ENCODE measurements at regions not wholly inside any gene's neighbourhood (a gene's known extent, or its start where the extent isn't known, plus 50 kb on each side); places are given as distances from the start of the nearest gene placed in this dataset.

GRCh38 chr15:99921101-99921500, 187.9 kb upstream of the LYSMD4 start:
- DNase-seq (ENCODE audit: low read depth in 2 of 2) = peak in 1 of 2 experiments; percentile 2

GRCh38 chr15:99918072-99918471, 184.8 kb upstream of the LYSMD4 start:
- DNase-seq (ENCODE audit: low read depth in 2 of 2) = no peak

- DNase-seq (ENCODE audit: low read depth in 2 of 2) = no peak
Measured at GRCh38 chr15:99917252-99917651, 184.0 kb upstream of the LYSMD4 start.

GRCh38 chr15:99916668-99917223, 183.5 kb upstream of the LYSMD4 start:
- no peak for DNase-seq (ENCODE audit: low read depth in 2 of 2)

- DNase-seq (ENCODE audit: low read depth in 2 of 2) = no peak
Measured at GRCh38 chr15:99914723-99915122, 181.5 kb upstream of the LYSMD4 start.

GRCh38 chr15:99911816-99912215, 178.6 kb upstream of the LYSMD4 start:
- DNase-seq (ENCODE audit: low read depth in 2 of 2) = no peak

- DNase-seq (ENCODE audit: low read depth in 2 of 2) = no peak
Measured at GRCh38 chr15:99909592-99910295, 176.5 kb upstream of the LYSMD4 start.

- DNase-seq (ENCODE audit: low read depth in 2 of 2) = no peak
Measured at GRCh38 chr15:99907698-99908097, 174.5 kb upstream of the LYSMD4 start.

GRCh38 chr15:99906793-99907192, 173.6 kb upstream of the LYSMD4 start:
- DNase-seq (ENCODE audit: low read depth in 2 of 2) = no peak

- DNase-seq (ENCODE audit: low read depth in 2 of 2) = no peak
Measured at GRCh38 chr15:99906311-99906710, 173.1 kb upstream of the LYSMD4 start.

GRCh38 chr15:99902248-99902928, 169.2 kb upstream of the LYSMD4 start:
- DNase-seq (ENCODE audit: low read depth in 2 of 2) = no peak

GRCh38 chr15:99895956-99896311, 162.7 kb upstream of the LYSMD4 start:
- DNase-seq (ENCODE audit: low read depth in 2 of 2) = no peak

- no peak for DNase-seq (ENCODE audit: low read depth in 2 of 2)
Measured at GRCh38 chr15:99895189-99895955, 162.1 kb upstream of the LYSMD4 start.

- no peak for DNase-seq (ENCODE audit: low read depth in 2 of 2)
Measured at GRCh38 chr15:99878835-99879234, 145.6 kb upstream of the LYSMD4 start.

GRCh38 chr15:99873451-99873850, 140.2 kb upstream of the LYSMD4 start:
- DNase-seq (ENCODE audit: low read depth in 2 of 2) = no peak

- no peak for DNase-seq (ENCODE audit: low read depth in 2 of 2)
Measured at GRCh38 chr15:99863550-99864198, 130.4 kb upstream of the LYSMD4 start.

GRCh38 chr15:99857836-99858235, 124.6 kb upstream of the LYSMD4 start:
- DNase-seq (ENCODE audit: low read depth in 2 of 2) = no peak

GRCh38 chr15:99850517-99850916, 117.3 kb upstream of the LYSMD4 start:
- DNase-seq (ENCODE audit: low read depth in 2 of 2) = no peak

GRCh38 chr15:99845009-99845408, 111.8 kb upstream of the LYSMD4 start:
- DNase-seq (ENCODE audit: low read depth in 2 of 2) = no peak

- DNase-seq (ENCODE audit: low read depth in 2 of 2) = no peak
Measured at GRCh38 chr15:99844150-99844549, 110.9 kb upstream of the LYSMD4 start.

GRCh38 chr15:99842071-99842470, 108.8 kb upstream of the LYSMD4 start:
- DNase-seq (ENCODE audit: low read depth in 2 of 2) = no peak
